ENCODE measurements at regions not wholly inside any gene's neighbourhood (a gene's known extent, or its start where the extent isn't known, plus 50 kb on each side); places are given as distances from the start of the nearest gene placed in this dataset.

DNA sequence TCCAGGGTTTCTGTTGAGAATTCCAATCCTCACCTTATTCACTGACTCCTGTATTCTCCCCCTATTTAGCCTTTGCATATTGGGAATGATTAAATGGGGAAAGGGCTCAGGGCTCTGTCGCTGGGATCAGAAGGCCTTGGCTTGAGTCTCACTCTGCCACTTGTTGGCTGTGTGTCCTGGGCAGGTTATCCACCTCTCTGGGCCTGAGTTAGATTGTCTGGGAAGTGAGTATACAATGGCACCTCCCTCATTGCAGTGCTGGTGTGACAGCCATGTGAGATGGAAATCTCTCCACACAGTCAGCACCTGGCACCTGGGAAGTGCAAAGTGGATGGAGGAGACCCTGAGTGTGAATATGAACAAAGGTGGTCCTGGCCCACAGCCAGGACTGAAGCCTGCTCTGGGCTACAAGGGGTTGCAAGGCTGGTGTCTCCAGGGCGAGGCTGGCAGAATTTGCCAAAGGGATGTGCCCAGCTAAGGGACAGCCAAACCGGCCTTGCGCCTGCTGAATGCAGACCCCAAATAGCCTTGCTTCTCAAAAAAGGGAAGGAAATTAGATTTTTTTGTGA, 200.0 kb upstream of the PMEPA1 start:
- in situ Hi-C loops (cut with HindIII; ENCODE audit: low sequenced_read_pairs): no loop called here

DNA sequence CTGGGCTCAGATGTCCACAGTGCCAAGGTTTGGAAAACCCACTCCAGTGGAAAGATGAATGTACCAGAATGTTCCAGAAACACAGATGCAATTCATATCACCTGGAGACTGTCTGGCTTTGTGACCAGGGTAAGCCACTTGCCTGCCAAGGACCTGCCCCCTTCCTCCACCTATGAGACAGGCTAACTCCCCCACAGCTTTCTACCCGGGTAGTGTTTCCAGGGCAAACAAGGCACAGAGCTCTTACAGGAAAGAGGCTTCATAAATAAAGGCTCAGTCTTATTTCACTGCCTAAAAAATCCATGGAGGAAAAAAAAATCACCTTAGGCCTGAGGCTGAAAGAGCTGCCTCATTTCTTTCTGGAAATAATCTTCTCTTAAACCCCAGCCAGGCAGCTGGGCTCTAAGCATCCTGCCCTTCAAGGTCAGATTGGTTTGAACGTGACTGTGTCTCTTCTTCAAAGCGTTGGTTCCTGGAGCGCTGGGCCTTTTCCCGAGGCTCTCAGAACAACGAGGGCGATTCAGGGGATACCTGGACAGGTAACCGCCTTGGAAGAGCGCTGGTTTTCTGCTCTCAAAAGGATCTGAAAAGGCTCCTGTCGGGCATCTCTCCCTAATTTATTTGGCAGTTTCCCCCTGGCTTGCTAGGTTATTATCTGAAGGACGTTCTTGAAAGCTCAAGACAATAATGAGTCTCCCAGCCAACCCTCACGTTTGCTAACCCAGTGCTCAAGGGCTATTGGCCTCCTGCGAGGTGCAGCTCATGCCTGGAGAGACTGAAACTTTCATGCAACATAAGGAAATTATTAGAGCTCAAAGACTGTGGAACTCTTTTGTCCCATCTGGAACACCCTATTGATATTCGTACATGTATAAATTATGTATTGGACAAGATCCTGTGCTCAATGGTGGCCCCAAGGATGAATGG, 199.2 kb upstream of the PMEPA1 start:
- in situ Hi-C loops (cut with HindIII; ENCODE audit: low sequenced_read_pairs): no loop called here

DNA sequence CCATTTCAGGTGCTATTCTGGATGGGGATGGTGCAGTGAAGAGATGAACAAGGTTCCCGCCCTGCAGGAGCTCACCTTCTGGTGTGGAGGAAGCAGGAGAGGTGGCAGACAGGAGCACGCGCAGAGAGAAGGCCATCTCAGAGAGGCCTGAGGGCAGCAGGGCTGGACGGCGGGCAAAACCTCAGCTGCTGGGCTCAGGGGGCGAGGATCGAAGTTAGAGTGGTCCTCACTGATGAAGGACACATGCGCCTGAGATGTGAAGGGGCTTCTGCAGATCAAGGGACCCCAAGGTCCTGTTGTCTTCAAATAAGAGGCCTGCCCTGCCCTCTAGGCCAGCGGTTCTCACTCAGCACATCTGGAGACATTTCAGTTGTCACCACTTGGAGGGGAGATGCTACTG, 198.4 kb upstream of the PMEPA1 start:
- in situ Hi-C loops (cut with HindIII; ENCODE audit: low sequenced_read_pairs): no loop called here

DNA sequence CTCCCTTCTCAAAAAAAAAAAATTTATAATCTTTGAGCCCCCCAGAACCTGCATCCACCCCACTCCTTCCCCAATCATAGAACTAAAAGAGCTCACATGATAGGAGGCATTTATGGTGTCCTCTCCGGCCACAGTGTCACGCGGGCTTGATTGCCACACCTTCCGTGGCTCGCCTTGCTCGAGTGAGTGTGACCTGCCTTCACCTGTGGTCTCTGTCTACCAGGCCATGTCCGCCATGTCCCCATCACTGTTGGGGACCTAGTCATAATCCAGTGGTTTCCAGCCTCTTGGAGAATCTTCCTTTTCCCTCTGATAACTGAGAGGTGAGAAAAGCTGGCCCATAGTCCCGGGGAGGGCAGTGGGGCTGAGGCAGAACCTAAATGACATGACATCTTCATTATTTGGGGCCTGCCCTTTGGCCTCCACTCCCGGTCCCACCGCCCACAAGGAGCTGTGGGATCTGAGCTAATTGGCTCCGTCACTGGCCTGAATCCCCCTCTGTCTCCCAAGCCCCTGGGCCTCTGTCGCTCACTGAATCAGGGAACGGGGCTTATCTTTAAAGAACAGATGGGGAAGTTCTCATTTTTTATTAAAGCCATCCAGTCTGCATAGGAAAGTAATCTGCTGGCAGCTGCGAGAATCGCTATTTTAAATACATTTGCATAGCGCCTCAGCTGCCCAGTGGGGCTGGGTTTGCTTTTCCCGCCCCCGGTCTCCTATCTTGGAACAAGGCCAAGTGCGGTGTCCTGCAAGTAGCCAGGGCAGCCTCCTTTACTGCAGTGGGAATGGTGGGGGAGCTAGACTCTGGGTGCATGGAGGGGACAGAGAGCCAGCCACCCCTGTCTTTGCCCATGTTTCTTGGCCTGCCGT, 197.6 kb upstream of the PMEPA1 start:
- in situ Hi-C loops (cut with HindIII; ENCODE audit: low sequenced_read_pairs): no loop called here

DNA sequence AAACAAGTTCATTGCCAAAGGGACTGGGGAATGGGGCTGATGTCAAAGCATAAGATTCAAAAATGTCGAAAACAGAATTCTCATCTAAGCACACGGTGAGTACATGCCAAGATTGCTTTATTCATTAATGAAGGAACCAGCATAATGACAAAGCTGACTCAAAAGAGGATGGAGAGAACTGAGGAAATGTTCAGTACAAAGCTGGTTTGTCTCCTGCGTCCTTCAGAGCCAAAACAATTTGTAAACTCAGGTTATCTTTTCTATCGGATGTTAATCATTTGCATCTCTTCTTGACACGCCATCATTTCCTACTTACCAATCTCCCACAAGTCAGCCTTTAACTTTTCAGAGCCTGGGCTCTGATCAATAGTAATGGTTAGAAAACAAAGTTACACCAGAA, 195.6 kb upstream of the PMEPA1 start:
- in situ Hi-C loops (cut with HindIII; ENCODE audit: low sequenced_read_pairs): no loop called here

DNA sequence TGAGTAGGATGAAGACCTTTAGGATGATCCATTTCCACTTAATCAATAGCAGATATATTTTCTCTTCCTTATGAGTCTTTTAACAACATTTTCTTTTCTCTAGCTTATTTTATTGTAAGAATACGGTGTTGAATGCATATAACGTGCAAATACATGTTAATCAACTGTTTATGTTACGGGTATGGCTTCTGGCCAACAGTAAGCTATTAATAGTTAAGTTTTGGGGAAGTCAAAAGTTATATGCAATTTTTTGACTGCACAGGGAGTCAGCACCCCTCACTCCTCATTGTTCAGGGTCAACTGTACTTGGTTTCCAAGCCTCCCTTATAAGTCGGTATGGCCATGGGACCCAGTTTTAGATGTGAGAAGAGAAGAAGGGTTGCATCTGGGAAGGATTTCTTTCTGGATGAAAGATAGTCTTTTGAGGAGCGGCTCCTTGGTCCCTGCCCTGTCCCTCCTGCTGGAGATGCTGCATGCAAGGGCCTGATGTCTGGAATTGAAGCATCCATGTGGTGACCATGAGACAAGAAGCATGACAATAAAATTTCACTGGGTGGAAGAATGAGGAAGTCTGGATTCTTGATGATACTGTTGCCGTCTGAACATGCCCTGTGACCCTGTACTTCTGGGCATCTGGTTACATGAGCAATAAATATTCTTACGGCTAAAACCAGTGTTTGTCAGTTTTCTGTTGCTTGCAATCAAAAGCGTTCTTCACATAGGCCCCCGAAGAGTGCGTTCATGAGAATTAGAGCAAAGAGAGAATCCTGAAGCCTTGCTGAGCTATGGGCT, 194.7 kb upstream of the PMEPA1 start:
- in situ Hi-C loops (cut with HindIII; ENCODE audit: low sequenced_read_pairs): no loop called here

DNA sequence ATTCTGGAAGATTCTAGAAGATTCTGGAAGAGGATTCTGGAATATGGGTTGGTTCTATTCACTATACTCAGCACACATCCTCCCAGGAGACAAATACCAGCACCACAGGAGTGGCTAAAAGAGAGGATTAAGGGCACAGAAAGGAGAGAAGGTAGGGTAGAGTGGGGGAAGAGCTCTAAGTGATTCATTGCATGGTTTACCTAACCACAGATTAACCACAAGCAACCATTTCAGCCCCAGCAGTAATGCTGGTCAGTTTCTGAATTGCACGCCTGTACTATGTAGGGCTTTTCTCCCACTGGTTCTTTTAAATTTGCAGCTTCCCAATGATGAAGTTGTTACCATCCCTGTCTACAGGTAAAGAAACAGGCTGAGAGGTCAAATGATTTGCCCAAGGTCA, 192.7 kb upstream of the PMEPA1 start:
- in situ Hi-C loops (cut with HindIII; ENCODE audit: low sequenced_read_pairs): no loop called here

DNA sequence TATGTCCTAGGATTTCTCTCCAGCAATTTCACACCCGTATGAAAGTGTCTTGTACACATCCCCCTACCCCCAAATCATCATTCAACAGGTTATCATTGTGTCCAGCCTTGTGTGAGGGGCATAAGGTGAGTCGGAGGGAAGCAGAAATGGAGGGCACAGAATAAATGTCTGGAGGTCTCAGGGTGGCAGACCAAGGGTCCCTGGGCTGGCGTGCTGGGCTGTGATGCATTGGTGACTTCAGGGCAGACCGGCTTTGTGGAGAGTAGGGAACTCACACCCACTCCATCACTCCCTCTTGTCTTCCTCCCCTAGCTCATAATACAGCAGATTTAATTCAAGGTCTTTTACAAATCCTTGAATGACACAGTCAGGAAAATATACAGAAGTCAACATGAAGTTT, 191.7 kb upstream of the PMEPA1 start:
- in situ Hi-C loops (cut with HindIII; ENCODE audit: low sequenced_read_pairs): no loop called here

DNA sequence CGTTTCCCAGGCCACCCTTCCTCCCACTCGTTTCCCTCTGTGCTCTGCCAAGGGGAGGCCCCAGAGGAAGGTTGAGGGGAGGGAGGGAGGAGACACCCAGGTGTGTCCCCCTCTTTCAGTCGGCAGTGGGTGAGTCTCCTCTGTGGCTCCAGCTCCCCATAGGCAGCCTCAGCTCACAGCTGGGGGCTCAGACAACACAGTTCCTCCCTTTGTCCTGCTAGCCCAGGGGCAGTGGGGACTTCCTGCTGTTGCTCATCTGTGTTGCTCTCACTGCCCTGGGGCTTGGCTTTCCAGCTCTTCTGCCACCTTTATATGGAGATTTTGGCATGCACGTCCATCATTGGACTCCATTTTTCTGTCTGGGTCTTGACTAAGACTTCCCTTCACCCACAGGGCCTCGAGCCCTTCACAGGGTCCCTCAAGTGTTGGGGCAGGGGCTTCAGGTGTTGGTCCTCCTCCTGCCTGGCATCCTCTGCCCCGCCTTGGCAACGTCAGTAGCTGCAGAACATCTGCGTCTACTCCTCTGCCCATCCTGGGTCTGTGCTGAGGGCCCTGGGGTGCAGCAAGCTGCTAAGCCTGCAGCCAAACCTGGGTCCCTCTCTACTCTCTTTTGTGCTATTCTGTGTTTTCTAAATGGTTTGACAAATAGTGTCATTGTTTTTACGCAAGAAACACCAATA, 190.6 kb upstream of the PMEPA1 start:
- in situ Hi-C loops (cut with HindIII; ENCODE audit: low sequenced_read_pairs): no loop called here

DNA sequence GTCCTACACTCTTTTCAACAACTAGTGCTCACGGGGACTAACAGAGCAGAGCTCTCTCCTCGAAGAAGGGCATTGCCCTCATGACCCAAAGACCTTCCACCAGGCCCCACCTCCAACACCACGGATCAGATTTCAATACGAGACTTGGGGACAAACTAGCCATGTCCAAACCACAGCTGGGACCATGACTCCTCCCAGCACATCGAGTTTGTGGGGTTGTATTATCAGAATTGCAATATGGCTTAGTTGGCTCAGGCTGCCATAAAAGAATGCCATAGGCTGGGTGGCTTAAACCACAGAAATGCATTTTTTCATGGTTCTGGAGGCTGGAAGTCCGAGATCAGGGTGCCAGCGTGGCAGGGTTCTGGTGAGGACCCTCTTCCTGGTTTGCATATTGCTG, 189.7 kb upstream of the PMEPA1 start:
- in situ Hi-C loops (cut with HindIII; ENCODE audit: low sequenced_read_pairs): no loop called here

DNA sequence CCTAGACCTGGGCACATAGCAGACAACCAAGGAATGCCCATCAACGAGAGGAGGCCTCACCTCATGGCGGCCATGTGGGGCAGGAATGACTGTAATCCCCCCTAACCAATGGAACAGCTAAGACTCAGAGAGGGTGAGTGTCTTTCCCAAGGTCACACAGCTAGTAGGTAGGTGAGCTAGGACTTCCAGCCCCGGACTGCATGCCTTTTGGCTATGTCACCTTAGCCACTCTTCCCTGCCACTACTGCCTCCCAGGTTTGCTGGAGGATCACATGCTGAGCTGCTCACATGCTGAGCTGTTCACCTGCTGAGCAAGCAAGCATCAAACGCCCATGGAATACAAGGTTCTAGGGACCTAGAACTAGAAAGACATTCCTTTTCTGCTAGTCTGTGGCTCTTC, 188.5 kb upstream of the PMEPA1 start:
- in situ Hi-C loops (cut with HindIII; ENCODE audit: low sequenced_read_pairs): no loop called here

DNA sequence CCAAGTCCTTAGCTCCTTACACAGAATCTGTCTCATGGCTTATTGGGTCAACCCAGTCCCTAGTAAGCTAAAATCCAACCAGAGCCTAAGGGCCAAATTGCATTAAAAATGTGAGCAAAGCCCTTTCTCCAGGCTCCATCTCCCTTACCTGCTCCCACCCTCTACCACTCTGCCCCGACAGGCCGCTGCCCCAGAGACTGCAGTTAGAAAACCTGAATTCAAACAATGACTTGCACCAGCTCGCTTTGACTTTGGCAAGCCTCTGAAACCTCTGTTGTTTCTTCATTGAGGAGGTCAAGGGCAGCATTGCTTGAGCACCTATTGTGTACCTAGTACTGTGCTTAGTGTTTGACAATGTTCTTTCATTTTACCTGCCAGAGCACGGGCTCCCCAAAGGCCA, 188.1 kb upstream of the PMEPA1 start:
- in situ Hi-C loops (cut with HindIII; ENCODE audit: low sequenced_read_pairs): no loop called here

DNA sequence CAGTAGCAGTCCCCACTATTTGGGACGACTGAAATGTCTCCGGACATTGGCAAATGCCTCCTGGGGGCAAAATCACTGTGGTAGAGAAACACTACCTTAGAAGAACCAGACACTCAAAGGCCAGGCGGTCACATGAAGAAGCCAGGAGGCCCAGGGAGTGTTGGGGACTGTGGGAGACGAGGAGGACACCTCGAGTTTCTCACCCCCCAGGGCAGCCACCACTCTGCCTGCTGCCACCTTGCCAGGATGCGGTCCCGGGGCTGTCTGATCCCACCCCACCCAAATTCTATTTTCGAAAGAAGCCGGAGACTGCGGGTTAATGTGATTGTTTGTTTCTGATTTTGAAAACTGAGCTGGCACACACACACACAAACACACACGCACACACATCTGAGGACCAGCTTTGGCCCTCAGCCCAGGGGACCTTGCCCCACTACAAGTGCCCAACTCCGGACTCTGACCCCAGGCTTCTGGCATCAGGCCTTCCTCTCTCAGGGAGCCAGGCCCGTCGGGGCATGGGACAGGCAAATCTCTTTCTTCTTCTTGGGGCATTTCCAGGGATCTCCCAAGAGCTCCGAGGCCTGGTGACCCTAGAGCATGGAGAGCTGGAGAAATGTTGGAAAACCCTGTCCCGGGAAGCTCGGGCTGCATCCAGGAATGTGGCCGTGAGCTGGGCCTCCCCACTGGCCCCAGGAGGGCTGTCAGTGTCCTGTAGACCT, 187.5 kb upstream of the PMEPA1 start:
- in situ Hi-C loops (cut with HindIII; ENCODE audit: low sequenced_read_pairs): no loop called here

DNA sequence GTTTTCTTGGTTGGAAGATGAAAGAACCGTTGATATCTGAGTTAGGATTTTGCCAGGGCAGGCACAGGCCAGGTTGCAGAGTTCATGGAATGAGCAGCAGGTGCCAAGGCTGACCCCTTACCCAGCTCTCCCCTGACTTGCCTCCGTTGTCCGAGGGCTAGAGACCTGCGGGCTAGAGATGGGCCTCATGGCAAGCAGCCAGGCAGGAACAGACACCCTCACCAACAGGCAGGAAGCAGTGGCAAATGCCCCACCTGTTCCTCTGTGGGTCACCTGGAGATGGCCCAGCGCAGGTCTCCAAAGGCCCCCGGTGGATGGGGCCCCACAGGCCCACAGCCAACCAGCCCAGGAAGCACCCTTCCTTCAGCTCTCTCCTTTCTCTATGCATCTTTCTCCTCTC, 186.7 kb upstream of the PMEPA1 start:
- in situ Hi-C loops (cut with HindIII; ENCODE audit: low sequenced_read_pairs): no loop called here

DNA sequence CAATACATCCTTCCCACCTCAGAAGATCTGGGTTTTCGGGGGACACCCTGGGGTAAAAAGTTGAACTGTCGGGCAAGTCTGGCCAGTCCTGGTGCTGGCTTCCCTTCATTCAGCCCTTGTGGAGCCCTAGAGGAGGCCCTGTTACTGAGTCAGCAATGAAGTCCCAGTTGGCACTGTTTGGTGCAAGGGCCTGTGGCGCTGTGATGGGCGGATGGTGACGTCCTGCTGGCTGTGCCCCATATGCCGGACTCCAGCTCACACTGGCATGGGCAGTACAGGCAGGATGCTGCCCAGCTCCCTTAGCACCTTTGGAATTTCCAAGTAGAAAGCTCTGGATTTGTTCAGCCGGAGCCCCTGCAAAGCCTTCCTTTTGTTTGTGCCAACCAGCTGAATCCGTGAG, 186.2 kb upstream of the PMEPA1 start:
- in situ Hi-C loops (cut with HindIII; ENCODE audit: low sequenced_read_pairs): no loop called here

DNA sequence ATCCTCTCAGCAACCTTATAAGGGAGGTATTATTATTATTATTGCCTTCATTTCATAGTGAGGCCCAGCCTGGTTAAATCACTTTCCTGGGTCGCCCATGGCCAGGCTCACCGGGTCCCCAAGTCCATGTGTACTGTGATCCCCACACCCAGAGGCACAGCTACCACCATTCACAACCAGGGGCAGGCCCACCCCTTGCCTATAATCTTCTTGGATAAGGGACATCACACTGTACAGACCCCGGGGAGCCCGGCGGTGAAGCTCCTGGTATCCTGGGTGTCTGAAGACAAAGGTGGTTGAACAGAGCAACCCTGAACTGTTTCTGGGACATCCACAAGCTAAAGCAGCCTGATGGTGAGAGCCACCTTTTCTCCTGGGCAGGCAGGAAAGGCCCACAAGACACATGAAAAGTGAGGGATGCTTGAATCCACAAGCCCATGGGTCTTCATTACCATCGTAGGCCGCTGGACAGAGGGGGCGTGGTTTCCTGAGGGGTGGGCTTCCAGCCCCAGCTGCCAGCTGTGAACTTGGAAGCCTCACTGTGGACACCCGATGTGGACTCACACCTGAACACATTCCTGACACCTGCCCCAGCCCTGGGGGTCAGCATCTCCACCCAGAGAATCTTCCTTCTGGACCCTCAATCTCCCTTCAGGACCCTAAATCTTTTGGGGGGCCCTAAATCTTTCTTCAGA, 185.5 kb upstream of the PMEPA1 start:
- in situ Hi-C loops (cut with HindIII; ENCODE audit: low sequenced_read_pairs): no loop called here

DNA sequence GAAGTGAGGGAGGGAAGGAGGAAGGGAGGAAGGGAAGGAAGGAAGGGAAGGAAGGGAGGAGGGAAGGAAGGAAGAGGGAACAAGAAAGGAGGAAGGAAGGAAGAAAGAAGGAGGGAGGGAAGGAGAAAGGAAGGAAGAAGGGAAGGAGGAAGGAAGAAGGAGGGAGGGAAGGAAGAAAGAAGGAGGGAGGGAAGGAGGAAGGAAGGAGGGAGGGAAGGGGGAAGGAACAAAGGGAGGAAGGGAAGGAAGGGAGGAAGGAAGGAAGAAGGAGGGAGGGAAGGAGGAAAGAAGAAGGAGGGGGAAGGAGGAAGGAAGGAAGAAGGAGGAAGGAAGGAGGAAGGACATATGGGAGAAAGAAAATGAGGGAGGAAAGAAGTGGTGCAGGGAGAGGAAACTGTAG, 184.7 kb upstream of the PMEPA1 start:
- in situ Hi-C loops (cut with HindIII; ENCODE audit: low sequenced_read_pairs): no loop called here

DNA sequence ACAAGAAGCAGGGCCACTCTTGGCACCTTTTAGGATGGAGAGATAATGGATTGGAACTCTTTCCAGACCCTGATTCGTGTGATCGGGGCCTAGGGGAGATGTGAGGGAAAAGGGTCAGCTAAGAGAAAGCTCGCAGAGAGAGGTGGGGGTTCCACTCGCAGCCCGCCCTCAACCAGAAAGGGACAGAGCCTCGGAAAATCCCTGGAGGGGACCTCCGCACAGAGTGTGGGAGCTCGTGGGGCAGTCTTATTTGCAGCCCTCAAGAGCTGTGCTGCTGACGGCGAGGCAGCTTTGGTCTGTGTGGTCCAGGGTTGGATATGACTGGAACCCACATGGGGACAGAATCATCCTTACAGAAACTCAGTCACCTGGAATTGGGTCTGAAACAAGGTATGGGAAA, 184.3 kb upstream of the PMEPA1 start:
- in situ Hi-C loops (cut with HindIII; ENCODE audit: low sequenced_read_pairs): no loop called here

DNA sequence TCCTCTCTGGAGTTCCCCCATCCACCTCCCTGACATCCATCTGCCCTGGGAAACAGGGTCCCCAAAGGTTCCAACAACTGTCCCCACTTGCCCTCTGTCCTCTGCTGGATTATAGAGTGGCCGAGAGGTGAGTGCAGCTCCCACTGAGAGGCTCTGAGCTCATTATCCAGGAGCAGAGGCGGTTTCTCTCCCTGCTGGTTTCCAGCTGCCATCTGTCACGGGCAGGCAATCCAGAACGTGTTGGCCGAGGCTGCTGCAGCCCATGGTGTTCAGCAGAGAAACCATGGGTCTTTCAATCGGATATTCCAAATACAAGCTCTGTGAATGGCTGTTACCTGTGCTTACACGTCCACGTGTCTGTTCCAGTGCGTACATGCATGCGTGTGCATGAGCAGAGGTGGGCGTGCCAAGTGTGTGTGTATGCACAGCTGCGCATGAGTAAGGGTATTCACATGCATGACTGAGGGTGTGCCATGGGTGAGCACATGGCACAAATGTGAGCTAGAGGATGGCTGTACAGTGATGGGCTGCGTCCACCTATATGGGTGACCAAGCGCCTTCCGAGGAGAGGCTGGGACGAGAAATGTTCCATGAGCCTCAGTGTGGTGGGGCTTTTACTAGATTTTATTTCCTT, 183.7 kb upstream of the PMEPA1 start:
- in situ Hi-C loops (cut with HindIII; ENCODE audit: low sequenced_read_pairs): no loop called here
